Astrocyte (in vitro differentiated cells and primary cell): ENCODE measurements at regions not wholly inside any gene's neighbourhood (a gene's known extent, or its start where the extent isn't known, plus 50 kb on each side); places are given as distances from the start of the nearest gene placed in this dataset.

ENCODE experiments used
- DNase-seq: peaks from one replicate; pipeline ENCODE4 v3.0.0-alpha.2; 2010; ENCODE audit warnings: low read depth
- FAIRE-seq: peaks from 2 replicates; lab custom pipeline; 2011; peaks lifted over from hg19 to GRCh38; lab: Jason Lieb, UNC
- H2AFZ ChIP-seq: 2 replicates; pipeline ENCODE4 v1.6.0; 2012; ENCODE audit warnings: low read depth, low read length, inconsistent platforms
- H3K27ac ChIP-seq: 2 replicates; pipeline ENCODE4 v1.5.1; 2011; ENCODE audit warnings: low read depth, low read length, inconsistent platforms
- H3K27me3 ChIP-seq: 2 replicates; pipeline ENCODE4 v1.6.0; 2011; ENCODE audit warnings: low read length, inconsistent platforms; ENCODE audit not compliant: insufficient read depth
- H3K36me3 ChIP-seq: 2 replicates; pipeline ENCODE4 v1.5.1; 2011; ENCODE audit warnings: low read length, inconsistent platforms; ENCODE audit not compliant: insufficient read depth
- H3K4me1 ChIP-seq: 2 replicates; pipeline ENCODE4 v1.5.1; 2011; ENCODE audit warnings: low read length, inconsistent platforms; ENCODE audit not compliant: insufficient read depth
- H3K4me2 ChIP-seq: 2 replicates; pipeline ENCODE4 v1.6.0; 2012; ENCODE audit warnings: low read length, inconsistent platforms
- H3K4me3 ChIP-seq: 2 replicates; pipeline ENCODE4 v1.5.1; 2011; ENCODE audit warnings: low read depth, mild to moderate bottlenecking, low read length, inconsistent platforms; ENCODE audit not compliant: insufficient read depth
- H3K79me2 ChIP-seq: 2 replicates; pipeline ENCODE4 v1.6.0; 2012; ENCODE audit warnings: mild to moderate bottlenecking, low read length, inconsistent platforms; ENCODE audit not compliant: insufficient read depth
- H3K9ac ChIP-seq: 2 replicates; pipeline ENCODE4 v1.6.0; 2012; ENCODE audit warnings: mild to moderate bottlenecking, low read length, inconsistent platforms
- H3K9me3 ChIP-seq: 2 replicates; pipeline ENCODE4 v1.5.1; 2012; ENCODE audit warnings: low read depth, mild to moderate bottlenecking, low read length, inconsistent platforms; ENCODE audit not compliant: insufficient read depth
- H4K20me1 ChIP-seq: 2 replicates; pipeline ENCODE4 v1.6.0; 2012; ENCODE audit warnings: low read length, inconsistent platforms; ENCODE audit not compliant: insufficient read depth
- H3K27ac Mint-ChIP-seq: one replicate; pipeline ENCODE4 v1.8.0; 2021; ENCODE audit warnings: mild to moderate bottlenecking, mixed read lengths; ENCODE audit not compliant: unreplicated experiment
- H3K27me3 Mint-ChIP-seq: one replicate; pipeline ENCODE4 v1.8.0; 2021; ENCODE audit warnings: low read depth, mixed read lengths; ENCODE audit not compliant: unreplicated experiment
- H3K36me3 Mint-ChIP-seq: one replicate; pipeline ENCODE4 v1.8.0; 2021; ENCODE audit warnings: low read depth, mixed read lengths; ENCODE audit not compliant: unreplicated experiment
- H3K4me1 Mint-ChIP-seq: one replicate; pipeline ENCODE4 v1.8.0; 2021; ENCODE audit warnings: low read depth, mixed read lengths; ENCODE audit not compliant: unreplicated experiment
- H3K4me3 Mint-ChIP-seq: one replicate; pipeline ENCODE4 v1.8.0; 2021; ENCODE audit warnings: mild to moderate bottlenecking, moderate library complexity, mixed read lengths; ENCODE audit not compliant: unreplicated experiment
- H3K9me3 Mint-ChIP-seq: one replicate; pipeline ENCODE4 v1.8.0; 2021; ENCODE audit warnings: mild to moderate bottlenecking, mixed read lengths; ENCODE audit not compliant: unreplicated experiment
- EZH2 ChIP-seq: IDR thresholded peaks from 2 replicates; pipeline ENCODE4 v1.6.1; 2012; ENCODE audit warnings: mild to moderate bottlenecking, low read length, inconsistent platforms; ENCODE audit not compliant: insufficient read depth
- TF ChIP-seq, protein P1 (sequence below): IDR thresholded peaks from 2 replicates; pipeline ENCODE4 v1.5.1; 2011; ENCODE audit warnings: low read depth, mild to moderate bottlenecking, inconsistent platforms, low read length, moderate library complexity; ENCODE audit not compliant: insufficient read depth

DNA sequence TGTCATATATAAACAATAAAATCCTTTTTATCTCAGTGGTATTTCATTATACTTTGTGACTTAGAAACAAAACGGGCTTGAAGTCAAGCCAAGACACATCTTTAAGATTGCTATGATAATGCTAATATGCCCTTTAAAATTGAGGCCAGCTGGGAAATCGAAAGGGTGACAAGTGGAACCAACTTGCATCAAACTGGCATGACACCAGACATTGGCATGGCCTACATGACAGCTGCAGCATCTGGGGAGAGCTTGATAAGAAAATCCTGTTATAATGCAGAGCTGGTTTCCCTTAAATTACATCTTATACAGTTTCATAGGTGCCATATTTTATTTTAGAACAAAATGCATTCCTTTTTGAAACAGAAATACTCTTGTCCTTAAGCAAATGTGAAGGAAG lies 325.2 kb downstream of the ZBBX start:
- no peaks in the 10 kb centered on the region for H3K36me3 ChIP-seq
- no peak overlapping the region for H2AFZ ChIP-seq
- peaks cover 11% of the 10 kb centered on the region for H3K9me3 Mint-ChIP-seq
- H3K4me1 Mint-ChIP-seq = no peaks in the 10 kb centered on the region
- no peaks in the 10 kb centered on the region for H3K9me3 ChIP-seq
- no peaks in the 10 kb centered on the region for H3K36me3 Mint-ChIP-seq
- H3K27me3 Mint-ChIP-seq = no peaks in the 10 kb centered on the region
- no peaks in the 10 kb centered on the region for H4K20me1 ChIP-seq
- no peaks in the 10 kb centered on the region for H3K79me2 ChIP-seq
- DNase-seq (no peak), FAIRE-seq (no peak)
- no peak overlapping the region for H3K4me3 Mint-ChIP-seq
- no peak overlapping the region for H3K4me3 ChIP-seq
- H3K27me3 ChIP-seq = no peaks in the 10 kb centered on the region
- H3K9ac ChIP-seq = no peak overlapping the region
- no peak overlapping the region for H3K27ac ChIP-seq
- no peaks in the 10 kb centered on the region for H3K4me1 ChIP-seq
- no peak overlapping the region for H3K27ac Mint-ChIP-seq
- no peak overlapping the region for H3K4me2 ChIP-seq
- TF ChIP-seq, protein P1, sequence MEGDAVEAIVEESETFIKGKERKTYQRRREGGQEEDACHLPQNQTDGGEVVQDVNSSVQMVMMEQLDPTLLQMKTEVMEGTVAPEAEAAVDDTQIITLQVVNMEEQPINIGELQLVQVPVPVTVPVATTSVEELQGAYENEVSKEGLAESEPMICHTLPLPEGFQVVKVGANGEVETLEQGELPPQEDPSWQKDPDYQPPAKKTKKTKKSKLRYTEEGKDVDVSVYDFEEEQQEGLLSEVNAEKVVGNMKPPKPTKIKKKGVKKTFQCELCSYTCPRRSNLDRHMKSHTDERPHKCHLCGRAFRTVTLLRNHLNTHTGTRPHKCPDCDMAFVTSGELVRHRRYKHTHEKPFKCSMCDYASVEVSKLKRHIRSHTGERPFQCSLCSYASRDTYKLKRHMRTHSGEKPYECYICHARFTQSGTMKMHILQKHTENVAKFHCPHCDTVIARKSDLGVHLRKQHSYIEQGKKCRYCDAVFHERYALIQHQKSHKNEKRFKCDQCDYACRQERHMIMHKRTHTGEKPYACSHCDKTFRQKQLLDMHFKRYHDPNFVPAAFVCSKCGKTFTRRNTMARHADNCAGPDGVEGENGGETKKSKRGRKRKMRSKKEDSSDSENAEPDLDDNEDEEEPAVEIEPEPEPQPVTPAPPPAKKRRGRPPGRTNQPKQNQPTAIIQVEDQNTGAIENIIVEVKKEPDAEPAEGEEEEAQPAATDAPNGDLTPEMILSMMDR = no peak
- no peak for TF ChIP-seq EZH2

DNA sequence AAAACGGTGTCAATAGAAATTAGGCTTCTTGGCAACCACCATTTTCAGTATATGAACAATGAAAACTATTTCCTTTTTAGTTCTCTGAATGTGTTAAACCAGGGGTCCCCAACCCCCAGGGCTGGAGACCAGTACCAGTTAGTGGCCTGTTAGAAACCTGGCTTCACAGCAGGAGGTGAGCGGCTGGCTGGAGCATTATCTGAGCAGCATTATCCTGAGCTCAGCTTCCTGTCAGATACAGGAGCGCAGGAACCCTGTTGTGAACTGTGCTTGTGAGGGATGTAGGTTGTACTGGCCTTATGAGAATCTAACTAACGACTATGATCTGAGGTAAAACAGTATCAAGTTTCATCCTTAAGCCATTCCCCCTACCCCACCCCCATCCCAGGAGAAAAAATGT lies 328.7 kb downstream of the ZBBX start:
- no peaks in the 10 kb centered on the region for H3K27me3 ChIP-seq
- no peak overlapping the region for H3K9ac ChIP-seq
- no peaks in the 10 kb centered on the region for H3K9me3 ChIP-seq
- no peak overlapping the region for H2AFZ ChIP-seq
- TF ChIP-seq EZH2 = no peak
- TF ChIP-seq, protein P1 = no peak
- no peak overlapping the region for H3K4me3 ChIP-seq
- FAIRE-seq = no peak
- no peak for DNase-seq
- Mint-ChIP-seq H3K27ac (no peak overlapping the region), H3K36me3 (no peaks in the 10 kb centered on the region), H3K4me3 (no peak overlapping the region), H3K9me3 (peaks cover 3% of the 10 kb centered on the region), H3K27me3 (no peaks in the 10 kb centered on the region), H3K4me1 (no peaks in the 10 kb centered on the region)
- H3K79me2 ChIP-seq = no peaks in the 10 kb centered on the region
- H3K4me1 ChIP-seq = no peaks in the 10 kb centered on the region
- no peaks in the 10 kb centered on the region for H4K20me1 ChIP-seq
- H3K36me3 ChIP-seq = no peaks in the 10 kb centered on the region
- H3K4me2 ChIP-seq = no peak overlapping the region
- no peak overlapping the region for H3K27ac ChIP-seq

DNA sequence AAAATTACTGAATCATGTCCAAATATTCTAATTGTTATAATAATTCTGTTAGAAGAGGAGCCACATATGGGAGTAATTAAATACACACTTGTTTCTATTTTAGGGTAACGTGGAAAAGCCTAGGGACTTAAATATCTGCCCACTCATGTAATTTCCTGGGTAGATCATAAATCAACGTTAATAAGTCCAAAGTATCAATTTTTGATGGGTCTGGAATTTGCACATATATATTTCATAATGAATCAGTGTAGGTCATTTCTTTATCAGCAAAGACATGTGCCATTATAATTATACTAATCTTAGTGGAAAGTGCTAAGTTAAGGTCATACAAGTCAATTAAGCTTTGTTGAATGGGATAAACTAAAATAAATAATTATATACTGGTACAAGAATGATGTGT lies 346.2 kb downstream of the ZBBX start:
- no peak overlapping the region for H2AFZ ChIP-seq
- H4K20me1 ChIP-seq = no peaks in the 10 kb centered on the region
- no peaks in the 10 kb centered on the region for H3K27me3 Mint-ChIP-seq
- H3K36me3 Mint-ChIP-seq = no peaks in the 10 kb centered on the region
- no peak overlapping the region for H3K4me3 Mint-ChIP-seq
- H3K27ac ChIP-seq = no peak overlapping the region
- H3K27ac Mint-ChIP-seq = no peak overlapping the region
- H3K27me3 ChIP-seq = no peaks in the 10 kb centered on the region
- H3K36me3 ChIP-seq = no peaks in the 10 kb centered on the region
- DNase-seq (no peak), FAIRE-seq (no peak)
- H3K4me2 ChIP-seq = no peak overlapping the region
- H3K4me1 Mint-ChIP-seq = peaks cover 4% of the 10 kb centered on the region
- H3K9ac ChIP-seq = no peak overlapping the region
- H3K9me3 ChIP-seq = no peaks in the 10 kb centered on the region
- H3K9me3 Mint-ChIP-seq = no peaks in the 10 kb centered on the region
- no peak for TF ChIP-seq EZH2
- TF ChIP-seq, protein P1 = no peak
- H3K4me3 ChIP-seq = no peak overlapping the region
- no peaks in the 10 kb centered on the region for H3K4me1 ChIP-seq
- no peaks in the 10 kb centered on the region for H3K79me2 ChIP-seq
